ENCODE measurements at regions not wholly inside any gene's neighbourhood (a gene's known extent, or its start where the extent isn't known, plus 50 kb on each side); places are given as distances from the start of the nearest gene placed in this dataset.
"Not testable (repeated sequence)": the region's sequence is repeated elsewhere in the genome, so short reads cannot be mapped to it uniquely, and the experiment has no call there.

DNA sequence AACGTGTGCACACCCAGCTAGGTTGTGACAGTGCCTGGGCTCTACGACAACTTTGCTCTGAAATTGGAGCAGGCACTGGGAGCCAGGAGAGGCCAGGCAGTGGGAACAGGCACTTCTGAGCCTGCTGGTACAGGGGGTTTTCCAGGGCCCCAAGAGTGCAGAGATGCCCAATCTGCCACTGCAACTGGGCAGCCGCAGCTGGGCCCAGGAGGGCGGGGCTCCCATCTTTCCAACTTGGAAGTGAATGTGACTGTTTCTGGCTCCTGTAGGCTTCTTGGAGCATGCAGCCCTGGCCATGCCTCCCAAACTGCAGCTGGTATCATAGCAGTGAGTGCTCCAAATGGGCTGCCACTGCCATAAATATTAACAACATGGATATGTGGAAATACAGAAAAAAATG lies 465.1 kb upstream of the PABPC4L start:
- peaks cover 5% of the 10 kb centered on the region for H3K9me3 ChIP-seq (ENCODE audit: low read length)
- H3K27me3 ChIP-seq (ENCODE audit: insufficient read depth, low read length) = no peaks in the 10 kb centered on the region
- no peak overlapping the region for H2AFZ ChIP-seq (ENCODE audit: low read depth, low read length)
- H3K4me3 ChIP-seq (ENCODE audit: low read length) = no peak overlapping the region
- no peaks in the 10 kb centered on the region for H3K4me1 ChIP-seq (ENCODE audit: insufficient read depth, low read length)
- no peaks in the 10 kb centered on the region for H3K36me3 ChIP-seq (ENCODE audit: insufficient read depth, low read length)

DNA sequence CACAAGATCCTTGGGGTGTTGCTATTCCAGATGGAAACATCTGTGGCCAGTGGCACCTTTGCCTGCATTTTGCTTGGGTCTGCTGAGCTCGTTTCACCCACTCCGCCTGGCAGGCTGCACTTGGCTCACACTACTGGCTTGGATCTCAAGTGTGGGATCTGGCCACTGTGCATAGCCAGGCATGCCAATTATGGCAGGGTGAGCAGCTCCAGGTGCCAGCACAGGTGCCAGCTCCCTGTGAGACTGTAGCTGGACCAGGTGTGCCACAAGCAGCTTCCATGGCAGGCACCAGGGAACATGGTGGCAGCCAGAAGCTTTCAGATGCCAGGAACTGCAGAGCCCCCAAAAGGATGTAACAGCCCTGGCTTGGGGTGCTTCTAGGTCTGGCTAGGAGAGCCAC lies 463.8 kb upstream of the PABPC4L start:
- H3K36me3 ChIP-seq (ENCODE audit: insufficient read depth, low read length) = no peaks in the 10 kb centered on the region

DNA sequence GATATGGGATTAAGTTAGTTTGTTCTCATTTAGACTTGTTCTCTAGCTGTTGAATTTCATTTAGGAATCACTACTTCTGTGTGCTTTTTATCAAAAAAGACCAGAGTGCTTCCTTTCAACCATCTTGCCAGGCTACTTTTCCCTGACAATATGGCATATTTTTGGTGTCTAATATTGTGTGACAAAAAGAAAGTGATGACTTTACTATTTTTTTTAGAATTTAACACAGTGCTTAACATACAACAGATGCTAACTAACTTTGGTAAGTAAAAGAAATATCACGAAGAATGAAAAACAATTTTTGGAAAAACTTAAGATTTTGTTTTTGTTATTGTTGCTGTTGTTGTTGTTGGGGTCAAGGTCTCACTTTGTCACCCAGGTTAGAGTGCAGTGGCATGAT lies 462.2 kb upstream of the PABPC4L start:
- Histone ChIP-seq H3K4me1 (ENCODE audit: insufficient read depth, low read length) (no peaks in the 10 kb centered on the region), H2AFZ (ENCODE audit: low read depth, low read length) (no peak overlapping the region), H3K4me3 (ENCODE audit: low read length) (no peak overlapping the region), H3K36me3 (ENCODE audit: insufficient read depth, low read length) (no peaks in the 10 kb centered on the region), H3K27me3 (ENCODE audit: insufficient read depth, low read length) (no peaks in the 10 kb centered on the region), H3K9me3 (ENCODE audit: low read length) (peaks cover 5% of the 10 kb centered on the region)

More for the DNA sequence above, 463.8 kb upstream of the PABPC4L start:
- Histone ChIP-seq H3K4me3 (ENCODE audit: low read length) (no peak overlapping the region), H3K9me3 (ENCODE audit: low read length) (peaks cover 5% of the 10 kb centered on the region), H3K4me1 (ENCODE audit: insufficient read depth, low read length) (no peaks in the 10 kb centered on the region), H2AFZ (ENCODE audit: low read depth, low read length) (no peak overlapping the region), H3K27me3 (ENCODE audit: insufficient read depth, low read length) (no peaks in the 10 kb centered on the region)

DNA sequence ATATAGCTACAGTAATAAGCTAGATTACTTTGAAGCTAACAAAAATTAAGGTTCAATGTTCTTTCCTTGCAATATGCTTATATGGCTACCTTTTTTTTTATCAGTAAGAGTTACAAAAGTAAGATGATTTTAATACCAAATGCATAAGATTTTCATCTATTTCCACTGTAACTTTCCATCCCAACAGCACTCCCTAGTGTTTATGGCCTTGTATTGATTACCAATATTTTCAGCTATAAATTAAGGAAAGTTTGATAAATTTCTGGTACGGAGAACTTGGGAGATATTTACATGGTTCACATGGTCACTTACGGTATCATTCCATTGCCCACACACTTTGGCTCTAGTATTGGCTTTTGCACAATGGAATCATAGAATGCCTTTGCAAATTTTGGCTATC lies 448.9 kb upstream of the PABPC4L start:
- Histone ChIP-seq H3K4me1 (ENCODE audit: insufficient read depth, low read length) (no peaks in the 10 kb centered on the region), H2AFZ (ENCODE audit: low read depth, low read length) (no peak overlapping the region), H3K4me3 (ENCODE audit: low read length) (no peak overlapping the region), H3K9me3 (ENCODE audit: low read length) (no peaks in the 10 kb centered on the region), H3K36me3 (ENCODE audit: insufficient read depth, low read length) (no peaks in the 10 kb centered on the region), H3K27me3 (ENCODE audit: insufficient read depth, low read length) (no peaks in the 10 kb centered on the region)

DNA sequence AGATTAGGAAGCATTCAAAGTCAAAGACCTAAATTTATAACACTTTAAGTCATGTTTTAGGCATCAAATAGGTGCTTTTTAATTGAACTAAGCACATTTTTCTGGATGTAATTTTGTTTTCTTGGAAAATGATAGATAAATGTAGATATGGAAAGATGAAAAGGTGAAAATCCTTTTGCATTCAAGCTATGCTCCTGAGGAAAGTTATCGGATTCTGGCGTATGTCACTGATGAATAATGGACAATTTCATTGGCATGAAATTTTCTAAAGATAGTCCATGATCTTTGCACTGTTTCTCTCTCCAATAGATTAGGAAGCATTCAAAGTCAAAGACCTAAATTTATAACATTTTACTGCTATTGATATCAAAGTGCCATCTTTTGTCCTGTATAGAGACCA lies 444.2 kb upstream of the PABPC4L start:
- H3K9me3 ChIP-seq (ENCODE audit: low read length) = no peaks in the 10 kb centered on the region
- H2AFZ ChIP-seq (ENCODE audit: low read depth, low read length) = no peak overlapping the region
- H3K27me3 ChIP-seq (ENCODE audit: insufficient read depth, low read length) = no peaks in the 10 kb centered on the region

DNA sequence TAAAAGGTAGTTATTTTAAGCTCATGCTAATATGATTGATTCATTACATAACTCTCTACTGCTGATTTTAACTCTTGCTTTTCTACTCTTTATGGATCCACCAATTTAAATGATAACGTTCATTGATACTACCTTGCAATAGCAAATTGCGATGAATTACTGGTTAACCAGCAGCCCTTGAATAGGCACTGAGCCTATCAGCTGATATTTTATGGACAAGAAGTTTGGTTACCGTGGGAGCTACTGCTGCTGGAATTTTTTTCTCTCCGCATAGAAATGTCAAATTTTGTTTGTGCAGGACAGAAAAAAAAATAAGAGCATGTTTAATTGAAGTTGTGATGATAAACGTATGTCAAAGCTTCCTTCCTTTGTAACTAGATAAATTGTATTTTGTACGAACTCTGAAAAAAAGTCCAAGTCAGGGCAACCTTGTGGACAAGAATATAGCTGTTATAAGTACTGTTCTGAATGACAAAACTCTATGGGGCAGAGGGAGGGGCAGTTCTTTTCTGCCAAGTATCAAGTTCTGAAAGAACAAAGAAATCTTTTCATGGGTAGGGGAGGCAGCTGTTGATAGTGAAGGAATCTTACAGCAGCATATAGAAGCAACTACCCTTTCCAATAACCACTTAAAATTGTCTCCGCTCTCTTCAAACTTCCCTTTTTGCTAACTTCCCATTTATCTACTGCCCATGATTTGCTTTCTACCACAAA lies 434.9 kb upstream of the PABPC4L start:
- Histone ChIP-seq H2AFZ (ENCODE audit: low read depth, low read length) (peak overlapping the region; percentile 64), H3K36me3 (ENCODE audit: insufficient read depth, low read length) (no peaks in the 10 kb centered on the region), H3K4me1 (ENCODE audit: insufficient read depth, low read length) (peaks cover 12% of the 10 kb centered on the region), H3K27me3 (ENCODE audit: insufficient read depth, low read length) (no peaks in the 10 kb centered on the region), H3K9me3 (ENCODE audit: low read length) (no peaks in the 10 kb centered on the region), H3K4me3 (ENCODE audit: low read length) (peak overlapping the region; percentile 25)

More for the DNA sequence above, 444.2 kb upstream of the PABPC4L start:
- Histone ChIP-seq H3K4me1 (ENCODE audit: insufficient read depth, low read length) (no peaks in the 10 kb centered on the region), H3K36me3 (ENCODE audit: insufficient read depth, low read length) (no peaks in the 10 kb centered on the region), H3K4me3 (ENCODE audit: low read length) (no peak overlapping the region)

DNA sequence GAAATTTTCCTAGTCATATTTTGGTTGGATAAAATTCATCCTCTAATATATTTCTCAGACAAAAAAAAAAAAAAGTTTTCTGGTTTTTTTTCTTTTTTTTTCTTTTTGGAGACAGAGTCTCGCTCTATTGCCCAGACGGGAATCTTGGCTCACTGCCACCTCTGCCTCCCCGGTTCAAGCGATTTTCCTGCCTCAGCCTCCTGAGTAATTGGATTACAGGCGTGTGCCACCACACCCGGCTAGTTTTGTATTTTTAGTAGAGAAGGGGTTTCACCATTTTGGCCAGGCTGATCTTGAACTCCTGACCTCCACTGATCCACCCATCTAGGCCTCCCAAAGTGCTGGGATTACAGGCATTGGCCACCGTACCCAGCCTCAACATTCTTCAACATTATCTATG lies 432.7 kb upstream of the PABPC4L start:
- Histone ChIP-seq H3K4me3 (ENCODE audit: low read length) (no peak overlapping the region), H3K27me3 (ENCODE audit: insufficient read depth, low read length) (no peaks in the 10 kb centered on the region), H2AFZ (ENCODE audit: low read depth, low read length) (no peak overlapping the region), H3K9me3 (ENCODE audit: low read length) (no peaks in the 10 kb centered on the region), H3K4me1 (ENCODE audit: insufficient read depth, low read length) (peaks cover 12% of the 10 kb centered on the region), H3K36me3 (ENCODE audit: insufficient read depth, low read length) (no peaks in the 10 kb centered on the region)

DNA sequence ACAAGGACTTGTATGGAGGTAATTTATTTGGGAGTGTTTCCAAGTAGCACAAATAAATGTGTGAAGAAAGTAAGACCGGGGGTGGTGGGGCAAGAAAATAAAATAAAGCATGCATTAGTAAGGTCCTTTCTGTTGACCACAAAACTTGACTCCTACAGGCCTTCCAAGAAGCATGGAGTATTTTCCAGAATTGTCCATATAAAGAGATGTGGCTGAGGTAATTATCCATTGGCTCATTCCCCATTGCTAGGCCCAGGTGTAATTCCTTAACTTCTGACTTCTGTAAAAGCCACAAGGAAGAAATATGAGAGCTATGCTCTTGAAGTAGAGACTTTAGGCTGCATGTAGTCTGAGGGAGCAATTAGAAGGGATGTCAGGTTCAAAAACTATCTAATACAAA lies 430.5 kb upstream of the PABPC4L start:
- no peaks in the 10 kb centered on the region for H3K27me3 ChIP-seq (ENCODE audit: insufficient read depth, low read length)
- H2AFZ ChIP-seq (ENCODE audit: low read depth, low read length) = no peak overlapping the region
- no peaks in the 10 kb centered on the region for H3K9me3 ChIP-seq (ENCODE audit: low read length)
- peaks cover 10% of the 10 kb centered on the region for H3K4me1 ChIP-seq (ENCODE audit: insufficient read depth, low read length)
- no peak overlapping the region for H3K4me3 ChIP-seq (ENCODE audit: low read length)
- no peaks in the 10 kb centered on the region for H3K36me3 ChIP-seq (ENCODE audit: insufficient read depth, low read length)

DNA sequence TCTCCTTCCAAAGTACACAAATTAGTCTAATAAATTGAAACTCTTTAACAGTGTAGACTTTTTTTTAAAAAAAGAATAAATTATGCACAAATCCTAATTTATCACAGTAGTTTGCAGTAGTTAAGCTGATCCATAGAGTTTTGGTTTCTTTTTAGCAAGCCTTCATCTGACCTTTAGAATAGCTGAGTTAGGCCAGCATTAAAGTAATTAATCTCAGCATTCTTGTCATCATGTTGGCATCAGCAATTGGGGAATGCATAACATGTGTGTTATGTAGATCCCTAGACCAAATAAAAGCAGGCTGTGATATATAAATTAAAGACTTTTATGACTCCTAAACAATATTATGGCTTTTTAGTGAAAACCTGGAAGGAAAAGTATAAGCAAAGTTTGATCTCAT lies 426.5 kb upstream of the PABPC4L start:
- Histone ChIP-seq H3K4me1 (ENCODE audit: insufficient read depth, low read length) (peaks cover 7% of the 10 kb centered on the region), H3K27me3 (ENCODE audit: insufficient read depth, low read length) (no peaks in the 10 kb centered on the region), H3K36me3 (ENCODE audit: insufficient read depth, low read length) (no peaks in the 10 kb centered on the region), H3K9me3 (ENCODE audit: low read length) (no peaks in the 10 kb centered on the region), H3K4me3 (ENCODE audit: low read length) (no peak overlapping the region), H2AFZ (ENCODE audit: low read depth, low read length) (no peak overlapping the region)

DNA sequence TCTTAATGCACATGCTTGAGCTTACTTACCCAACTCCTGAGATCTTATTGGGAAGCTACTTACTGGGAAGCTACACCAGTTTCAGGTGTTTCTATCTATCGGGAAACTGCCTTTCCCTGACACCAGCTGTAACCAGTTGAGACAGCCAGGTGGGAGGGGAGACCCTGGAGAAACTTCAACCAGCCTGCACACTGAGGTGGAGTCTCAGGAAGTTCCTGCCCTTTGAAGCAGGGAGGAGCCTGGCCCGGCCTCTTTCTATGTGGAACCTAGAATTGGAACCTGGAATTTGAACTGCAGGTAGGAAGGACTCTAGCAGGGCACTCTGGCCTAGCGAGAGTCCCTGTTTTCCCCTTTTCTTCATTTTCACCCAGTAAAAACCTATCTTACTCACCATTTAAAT lies 425.8 kb upstream of the PABPC4L start:
- no peak overlapping the region for H2AFZ ChIP-seq (ENCODE audit: low read depth, low read length)
- no peaks in the 10 kb centered on the region for H3K27me3 ChIP-seq (ENCODE audit: insufficient read depth, low read length)
- H3K4me1 ChIP-seq (ENCODE audit: insufficient read depth, low read length) = peaks cover 7% of the 10 kb centered on the region
- no peak overlapping the region for H3K4me3 ChIP-seq (ENCODE audit: low read length)
- no peaks in the 10 kb centered on the region for H3K36me3 ChIP-seq (ENCODE audit: insufficient read depth, low read length)
- no peaks in the 10 kb centered on the region for H3K9me3 ChIP-seq (ENCODE audit: low read length)

DNA sequence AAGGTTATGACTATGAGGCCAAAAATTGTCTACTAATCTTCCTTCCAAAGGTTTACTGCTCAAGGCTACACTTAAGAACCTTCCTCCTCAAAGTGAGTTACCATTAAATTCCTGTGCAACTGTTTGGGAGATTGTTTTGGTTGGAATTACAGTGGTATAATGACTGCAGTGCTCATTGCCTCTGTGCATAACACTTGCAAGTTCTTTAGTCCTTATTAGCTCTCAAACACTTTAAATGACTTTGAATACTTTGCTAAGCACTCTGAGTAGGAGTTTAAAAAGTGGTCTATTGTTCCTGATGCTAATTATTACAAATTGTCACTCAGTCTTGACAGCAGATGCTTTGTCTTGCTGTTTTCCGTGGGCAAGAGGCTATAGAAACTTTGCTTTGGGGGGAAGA lies 422.8 kb upstream of the PABPC4L start:
- Histone ChIP-seq H3K4me1 (ENCODE audit: insufficient read depth, low read length) (peaks cover 11% of the 10 kb centered on the region), H3K4me3 (ENCODE audit: low read length) (no peak overlapping the region), H3K9me3 (ENCODE audit: low read length) (no peaks in the 10 kb centered on the region), H2AFZ (ENCODE audit: low read depth, low read length) (no peak overlapping the region), H3K36me3 (ENCODE audit: insufficient read depth, low read length) (no peaks in the 10 kb centered on the region), H3K27me3 (ENCODE audit: insufficient read depth, low read length) (no peaks in the 10 kb centered on the region)

DNA sequence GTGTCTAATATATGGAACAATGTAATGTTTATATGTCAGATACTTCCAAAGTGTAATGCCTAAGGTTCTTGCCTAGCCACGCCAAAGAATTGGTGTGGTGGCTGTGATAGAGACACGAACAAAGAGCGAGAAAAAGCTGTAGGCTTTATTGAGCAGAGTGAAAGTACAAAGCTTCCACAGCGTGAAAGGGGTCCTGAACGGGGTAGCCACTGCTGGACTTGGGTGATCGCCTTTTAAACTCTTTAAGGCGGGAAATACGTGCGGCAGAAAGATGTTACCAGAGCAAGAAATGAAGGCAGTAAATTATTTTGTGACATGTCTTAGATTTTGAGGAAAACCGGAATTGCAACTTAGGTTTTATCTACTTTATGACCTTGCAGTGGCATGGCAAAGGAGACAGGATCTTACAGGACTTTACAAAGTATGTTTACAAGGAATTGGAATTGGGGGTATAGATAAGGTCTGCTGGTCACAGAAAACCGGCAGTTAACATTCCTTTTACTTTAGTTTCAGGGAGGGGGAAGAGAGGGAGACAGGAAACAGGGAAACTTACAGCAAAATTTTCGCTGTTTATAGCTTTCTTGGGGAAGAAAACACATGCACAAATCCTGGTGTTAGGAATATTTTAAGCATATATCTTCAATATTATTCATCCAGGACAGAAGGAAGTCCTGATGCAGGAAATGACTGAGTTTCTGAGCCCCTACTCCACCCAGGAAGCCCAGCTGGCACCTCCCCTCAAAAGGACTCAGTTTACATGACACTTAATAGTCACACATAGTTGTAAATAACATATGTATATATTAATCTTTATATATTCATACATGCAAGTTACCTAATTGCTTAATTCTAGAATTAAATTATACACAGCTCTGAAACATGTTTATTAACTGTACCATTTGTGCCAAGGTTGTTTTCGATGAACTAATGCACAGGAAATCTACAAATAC lies 421.3 kb upstream of the PABPC4L start:
- H2AFZ ChIP-seq (ENCODE audit: low read depth, low read length); H3K9me3 ChIP-seq (ENCODE audit: low read length); H3K27me3 ChIP-seq (ENCODE audit: insufficient read depth, low read length); H3K4me3 ChIP-seq (ENCODE audit: low read length); H3K36me3 ChIP-seq (ENCODE audit: insufficient read depth, low read length): not testable (repeated sequence)
- peaks cover 11% of the 10 kb centered on the region for H3K4me1 ChIP-seq (ENCODE audit: insufficient read depth, low read length)

DNA sequence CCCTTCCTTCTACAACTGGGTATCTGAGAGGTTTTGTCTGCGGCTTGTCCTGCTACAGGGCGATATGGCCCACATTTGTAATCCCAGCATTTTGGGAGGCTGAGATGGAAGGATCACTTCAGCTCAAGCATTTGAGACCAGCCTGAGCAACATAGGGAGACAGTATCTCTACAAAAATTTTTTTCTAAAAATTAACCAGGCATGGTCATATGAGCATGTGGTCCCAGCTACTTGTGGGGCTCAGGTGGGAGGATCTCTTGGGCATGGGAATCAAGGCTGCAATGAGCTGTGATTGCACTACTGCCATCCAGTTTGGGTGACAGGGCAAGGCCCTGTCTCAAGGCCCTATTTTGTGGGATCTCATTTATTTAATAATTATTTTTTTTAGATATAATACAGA lies 420.6 kb upstream of the PABPC4L start:
- H2AFZ ChIP-seq (ENCODE audit: low read depth, low read length) = no peak overlapping the region
- no peaks in the 10 kb centered on the region for H3K36me3 ChIP-seq (ENCODE audit: insufficient read depth, low read length)
- no peaks in the 10 kb centered on the region for H3K9me3 ChIP-seq (ENCODE audit: low read length)
- no peaks in the 10 kb centered on the region for H3K27me3 ChIP-seq (ENCODE audit: insufficient read depth, low read length)
- H3K4me3 ChIP-seq (ENCODE audit: low read length) = no peak overlapping the region
- peaks cover 11% of the 10 kb centered on the region for H3K4me1 ChIP-seq (ENCODE audit: insufficient read depth, low read length)
